Osteocyte (in vitro differentiated cells): ENCODE measurements at regions not wholly inside any gene's neighbourhood (a gene's known extent, or its start where the extent isn't known, plus 50 kb on each side); places are given as distances from the start of the nearest gene placed in this dataset.

Experiments
- DNase-seq: peaks from one replicate; pipeline ENCODE4 v3.0.0; 2021; ENCODE audit warnings: mixed read lengths; ENCODE audit not compliant: unreplicated experiment; ENCODE audit errors: extremely low spot score
- H3K27ac Mint-ChIP-seq: one replicate; pipeline ENCODE4 v1.8.0; 2021; ENCODE audit warnings: mild to moderate bottlenecking, mixed read lengths; ENCODE audit not compliant: unreplicated experiment
- H3K27me3 Mint-ChIP-seq: one replicate; pipeline ENCODE4 v1.8.0; 2021; ENCODE audit warnings: mixed read lengths; ENCODE audit not compliant: unreplicated experiment
- H3K36me3 Mint-ChIP-seq: one replicate; pipeline ENCODE4 v1.8.0; 2021; ENCODE audit warnings: mixed read lengths; ENCODE audit not compliant: unreplicated experiment
- H3K4me1 Mint-ChIP-seq: one replicate; pipeline ENCODE4 v1.8.0; 2021; ENCODE audit warnings: mixed read lengths; ENCODE audit not compliant: unreplicated experiment
- H3K4me3 Mint-ChIP-seq: one replicate; pipeline ENCODE4 v1.8.0; 2021; ENCODE audit warnings: mild to moderate bottlenecking, moderate library complexity, mixed read lengths; ENCODE audit not compliant: unreplicated experiment
- H3K9me3 Mint-ChIP-seq: one replicate; pipeline ENCODE4 v1.8.0; 2021; ENCODE audit warnings: mixed read lengths; ENCODE audit not compliant: unreplicated experiment
- TF ChIP-seq, protein P1 (sequence below): fragments of 200-600 bp; sonication (generic); IDR thresholded peaks from 2 replicates; pipeline ENCODE4 v1.5.0; 2021; ENCODE audit warnings: antibody characterized with exemption, mild to moderate bottlenecking, moderate library complexity

DNA sequence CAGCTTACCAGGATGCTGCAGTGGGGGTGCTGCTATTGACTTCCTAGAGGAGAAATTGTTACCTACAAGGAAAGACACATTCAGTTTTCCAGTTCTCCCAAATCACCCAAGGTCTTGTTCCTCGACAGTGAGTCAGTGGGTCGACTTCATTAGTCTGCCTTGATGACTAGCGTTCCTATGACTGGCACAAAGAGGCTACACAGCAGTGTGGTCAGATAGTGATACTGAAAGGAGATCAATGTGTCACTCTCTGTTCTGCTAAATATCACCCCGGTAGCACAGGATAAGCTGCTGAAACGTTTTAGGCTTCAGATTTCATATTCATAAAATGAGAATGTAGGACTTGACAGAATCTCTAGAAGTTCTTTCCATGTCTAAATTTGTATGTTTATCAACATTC lies 357.4 kb downstream of the LMX1A start:
- Mint-ChIP-seq H3K27me3 (no peaks in the 10 kb centered on the region), H3K4me3 (no peak overlapping the region), H3K4me1 (no peaks in the 10 kb centered on the region), H3K27ac (no peak overlapping the region), H3K36me3 (no peaks in the 10 kb centered on the region), H3K9me3 (peaks cover 8% of the 10 kb centered on the region)
- no peak for DNase-seq
- TF ChIP-seq, protein P1, sequence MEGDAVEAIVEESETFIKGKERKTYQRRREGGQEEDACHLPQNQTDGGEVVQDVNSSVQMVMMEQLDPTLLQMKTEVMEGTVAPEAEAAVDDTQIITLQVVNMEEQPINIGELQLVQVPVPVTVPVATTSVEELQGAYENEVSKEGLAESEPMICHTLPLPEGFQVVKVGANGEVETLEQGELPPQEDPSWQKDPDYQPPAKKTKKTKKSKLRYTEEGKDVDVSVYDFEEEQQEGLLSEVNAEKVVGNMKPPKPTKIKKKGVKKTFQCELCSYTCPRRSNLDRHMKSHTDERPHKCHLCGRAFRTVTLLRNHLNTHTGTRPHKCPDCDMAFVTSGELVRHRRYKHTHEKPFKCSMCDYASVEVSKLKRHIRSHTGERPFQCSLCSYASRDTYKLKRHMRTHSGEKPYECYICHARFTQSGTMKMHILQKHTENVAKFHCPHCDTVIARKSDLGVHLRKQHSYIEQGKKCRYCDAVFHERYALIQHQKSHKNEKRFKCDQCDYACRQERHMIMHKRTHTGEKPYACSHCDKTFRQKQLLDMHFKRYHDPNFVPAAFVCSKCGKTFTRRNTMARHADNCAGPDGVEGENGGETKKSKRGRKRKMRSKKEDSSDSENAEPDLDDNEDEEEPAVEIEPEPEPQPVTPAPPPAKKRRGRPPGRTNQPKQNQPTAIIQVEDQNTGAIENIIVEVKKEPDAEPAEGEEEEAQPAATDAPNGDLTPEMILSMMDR = no peak

DNA sequence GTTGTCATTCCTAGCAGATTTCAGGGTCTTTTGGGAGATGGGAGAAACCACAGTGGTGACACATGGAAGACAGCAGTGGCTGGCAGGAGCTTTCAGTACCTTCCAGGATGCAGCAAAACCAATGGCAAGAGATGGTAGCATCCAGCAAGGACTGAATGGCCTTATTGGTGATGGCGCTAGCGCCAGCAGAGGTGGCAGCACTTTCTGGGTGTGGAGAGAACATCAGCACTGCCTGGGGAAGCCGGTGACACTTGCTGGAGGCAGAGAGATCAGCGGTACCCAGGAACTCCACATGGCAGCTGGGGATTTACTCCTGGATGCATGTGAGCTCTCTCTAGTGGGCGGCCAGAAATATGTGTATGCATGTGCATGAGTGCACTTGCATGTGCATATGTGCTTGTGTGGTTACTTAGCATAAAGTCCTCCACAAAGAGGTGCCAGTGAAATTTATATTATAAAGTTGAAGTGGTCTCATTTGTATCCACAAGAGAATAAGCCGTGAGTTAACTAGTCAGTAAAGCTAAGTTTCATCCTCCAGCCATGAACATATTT lies 364.7 kb downstream of the LMX1A start:
- Mint-ChIP-seq H3K9me3 (no peaks in the 10 kb centered on the region), H3K27ac (no peak overlapping the region), H3K4me1 (no peaks in the 10 kb centered on the region), H3K27me3 (no peaks in the 10 kb centered on the region), H3K36me3 (no peaks in the 10 kb centered on the region), H3K4me3 (no peak overlapping the region)
- TF ChIP-seq, protein P1 = no peak
- no peak for DNase-seq

DNA sequence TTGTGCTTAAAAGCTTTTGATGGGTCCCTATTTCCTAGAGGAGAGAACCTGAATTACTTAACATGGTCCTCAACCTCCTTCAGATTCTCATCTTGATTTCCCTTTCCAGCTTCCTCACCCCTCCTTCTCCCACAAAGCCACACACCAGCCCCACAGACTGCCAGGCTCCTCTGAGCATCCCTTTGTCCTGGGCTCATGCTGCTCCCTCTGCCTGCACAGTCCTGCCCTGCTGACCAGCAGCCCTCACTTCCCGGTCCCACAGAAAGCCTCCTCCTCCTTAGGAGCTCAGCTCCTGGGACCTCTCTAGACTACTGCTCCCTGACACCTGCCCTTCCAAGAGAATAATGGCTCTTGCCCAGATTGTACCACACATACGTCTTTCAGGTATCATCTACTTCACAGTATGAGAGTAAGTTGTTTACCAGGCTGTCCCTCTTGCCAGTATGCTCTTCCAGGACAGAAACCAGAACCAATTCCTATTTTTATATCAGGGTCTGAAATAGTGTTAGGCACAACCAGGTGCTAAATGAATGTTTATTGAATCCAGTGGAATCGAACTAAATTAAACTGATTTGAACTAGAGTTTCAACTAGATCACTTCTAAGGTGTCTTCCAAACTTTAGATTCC lies 373.4 kb downstream of the LMX1A start:
- Mint-ChIP-seq H3K4me1 (no peaks in the 10 kb centered on the region), H3K4me3 (no peak overlapping the region), H3K36me3 (no peaks in the 10 kb centered on the region), H3K27ac (no peak overlapping the region), H3K9me3 (peaks cover 4% of the 10 kb centered on the region), H3K27me3 (no peaks in the 10 kb centered on the region)
- TF ChIP-seq, protein P1 = no peak
- no peak for DNase-seq

DNA sequence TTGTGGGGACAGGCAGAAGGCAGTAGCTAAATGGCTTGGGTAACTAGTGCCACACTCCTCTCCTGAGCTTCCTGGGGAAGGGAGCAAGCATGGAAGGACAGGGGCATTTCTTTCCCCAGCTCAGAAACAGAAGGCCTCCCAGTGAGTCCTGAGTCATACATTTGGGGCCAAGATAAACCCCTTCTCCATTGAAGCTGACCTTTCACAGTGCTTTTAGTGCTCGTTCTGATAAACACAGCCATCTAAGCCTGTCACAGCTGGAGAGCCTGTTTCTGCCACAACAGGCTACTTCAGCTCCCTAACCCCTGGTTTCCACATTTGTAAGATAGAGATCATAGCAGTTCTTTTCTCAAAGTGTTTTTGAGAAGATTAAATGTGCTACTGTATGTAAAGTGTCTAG lies 374.0 kb downstream of the LMX1A start:
- Mint-ChIP-seq H3K27me3 (no peaks in the 10 kb centered on the region), H3K4me1 (no peaks in the 10 kb centered on the region), H3K4me3 (no peak overlapping the region), H3K36me3 (no peaks in the 10 kb centered on the region), H3K27ac (no peak overlapping the region), H3K9me3 (peaks cover 4% of the 10 kb centered on the region)
- no peak for DNase-seq
- TF ChIP-seq, protein P1 = no peak

DNA sequence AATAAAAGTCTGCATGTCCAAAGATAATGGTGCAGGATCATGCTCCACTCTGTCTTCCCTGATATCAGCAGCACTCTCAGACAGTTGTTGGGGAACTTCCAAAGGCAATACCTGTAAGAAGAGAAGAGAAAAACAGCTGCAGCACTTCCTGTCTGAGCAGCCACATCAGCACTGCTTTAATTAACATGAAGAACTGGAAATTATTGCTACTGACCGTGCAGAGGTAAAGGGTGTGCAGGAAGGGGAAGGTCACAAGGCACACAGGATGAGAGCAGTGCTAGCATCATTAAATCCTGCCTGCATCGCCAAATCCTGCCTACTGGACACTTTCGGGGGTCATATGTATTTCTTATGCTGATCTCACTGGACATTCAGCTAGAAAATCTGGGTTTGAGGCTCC lies 379.0 kb downstream of the LMX1A start:
- H3K27me3 Mint-ChIP-seq = no peaks in the 10 kb centered on the region
- H3K36me3 Mint-ChIP-seq = no peaks in the 10 kb centered on the region
- no peak overlapping the region for H3K4me3 Mint-ChIP-seq
- TF ChIP-seq, protein P1 = no peak
- no peak for DNase-seq
- no peaks in the 10 kb centered on the region for H3K4me1 Mint-ChIP-seq
- H3K9me3 Mint-ChIP-seq = peaks cover 4% of the 10 kb centered on the region
- H3K27ac Mint-ChIP-seq = no peak overlapping the region
